ENCODE measurements at regions not wholly inside any gene's neighbourhood (a gene's known extent, or its start where the extent isn't known, plus 50 kb on each side); places are given as distances from the start of the nearest gene placed in this dataset.

DNA sequence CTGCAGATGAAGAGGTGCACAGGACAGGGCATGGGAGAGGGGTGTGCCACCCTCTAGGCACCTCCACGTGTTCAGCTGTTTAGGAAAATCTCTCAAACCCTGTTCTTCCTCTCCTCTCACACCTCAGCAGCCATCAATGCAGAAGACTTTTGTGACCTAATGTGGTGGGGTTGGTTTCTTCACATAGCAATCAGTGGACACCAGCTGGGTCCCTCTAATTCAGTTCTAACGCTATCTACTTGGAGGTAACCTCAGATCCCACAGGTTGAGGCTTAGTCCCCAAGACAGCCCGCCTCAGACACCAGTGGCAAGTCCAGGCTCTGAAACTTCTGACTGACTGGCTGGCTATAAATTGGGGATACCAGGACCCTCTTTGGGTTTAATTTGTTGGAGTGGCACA is 69.9 kb upstream of the ANKRD10 start (continued):
- TF ChIP-seq, protein P1, sequence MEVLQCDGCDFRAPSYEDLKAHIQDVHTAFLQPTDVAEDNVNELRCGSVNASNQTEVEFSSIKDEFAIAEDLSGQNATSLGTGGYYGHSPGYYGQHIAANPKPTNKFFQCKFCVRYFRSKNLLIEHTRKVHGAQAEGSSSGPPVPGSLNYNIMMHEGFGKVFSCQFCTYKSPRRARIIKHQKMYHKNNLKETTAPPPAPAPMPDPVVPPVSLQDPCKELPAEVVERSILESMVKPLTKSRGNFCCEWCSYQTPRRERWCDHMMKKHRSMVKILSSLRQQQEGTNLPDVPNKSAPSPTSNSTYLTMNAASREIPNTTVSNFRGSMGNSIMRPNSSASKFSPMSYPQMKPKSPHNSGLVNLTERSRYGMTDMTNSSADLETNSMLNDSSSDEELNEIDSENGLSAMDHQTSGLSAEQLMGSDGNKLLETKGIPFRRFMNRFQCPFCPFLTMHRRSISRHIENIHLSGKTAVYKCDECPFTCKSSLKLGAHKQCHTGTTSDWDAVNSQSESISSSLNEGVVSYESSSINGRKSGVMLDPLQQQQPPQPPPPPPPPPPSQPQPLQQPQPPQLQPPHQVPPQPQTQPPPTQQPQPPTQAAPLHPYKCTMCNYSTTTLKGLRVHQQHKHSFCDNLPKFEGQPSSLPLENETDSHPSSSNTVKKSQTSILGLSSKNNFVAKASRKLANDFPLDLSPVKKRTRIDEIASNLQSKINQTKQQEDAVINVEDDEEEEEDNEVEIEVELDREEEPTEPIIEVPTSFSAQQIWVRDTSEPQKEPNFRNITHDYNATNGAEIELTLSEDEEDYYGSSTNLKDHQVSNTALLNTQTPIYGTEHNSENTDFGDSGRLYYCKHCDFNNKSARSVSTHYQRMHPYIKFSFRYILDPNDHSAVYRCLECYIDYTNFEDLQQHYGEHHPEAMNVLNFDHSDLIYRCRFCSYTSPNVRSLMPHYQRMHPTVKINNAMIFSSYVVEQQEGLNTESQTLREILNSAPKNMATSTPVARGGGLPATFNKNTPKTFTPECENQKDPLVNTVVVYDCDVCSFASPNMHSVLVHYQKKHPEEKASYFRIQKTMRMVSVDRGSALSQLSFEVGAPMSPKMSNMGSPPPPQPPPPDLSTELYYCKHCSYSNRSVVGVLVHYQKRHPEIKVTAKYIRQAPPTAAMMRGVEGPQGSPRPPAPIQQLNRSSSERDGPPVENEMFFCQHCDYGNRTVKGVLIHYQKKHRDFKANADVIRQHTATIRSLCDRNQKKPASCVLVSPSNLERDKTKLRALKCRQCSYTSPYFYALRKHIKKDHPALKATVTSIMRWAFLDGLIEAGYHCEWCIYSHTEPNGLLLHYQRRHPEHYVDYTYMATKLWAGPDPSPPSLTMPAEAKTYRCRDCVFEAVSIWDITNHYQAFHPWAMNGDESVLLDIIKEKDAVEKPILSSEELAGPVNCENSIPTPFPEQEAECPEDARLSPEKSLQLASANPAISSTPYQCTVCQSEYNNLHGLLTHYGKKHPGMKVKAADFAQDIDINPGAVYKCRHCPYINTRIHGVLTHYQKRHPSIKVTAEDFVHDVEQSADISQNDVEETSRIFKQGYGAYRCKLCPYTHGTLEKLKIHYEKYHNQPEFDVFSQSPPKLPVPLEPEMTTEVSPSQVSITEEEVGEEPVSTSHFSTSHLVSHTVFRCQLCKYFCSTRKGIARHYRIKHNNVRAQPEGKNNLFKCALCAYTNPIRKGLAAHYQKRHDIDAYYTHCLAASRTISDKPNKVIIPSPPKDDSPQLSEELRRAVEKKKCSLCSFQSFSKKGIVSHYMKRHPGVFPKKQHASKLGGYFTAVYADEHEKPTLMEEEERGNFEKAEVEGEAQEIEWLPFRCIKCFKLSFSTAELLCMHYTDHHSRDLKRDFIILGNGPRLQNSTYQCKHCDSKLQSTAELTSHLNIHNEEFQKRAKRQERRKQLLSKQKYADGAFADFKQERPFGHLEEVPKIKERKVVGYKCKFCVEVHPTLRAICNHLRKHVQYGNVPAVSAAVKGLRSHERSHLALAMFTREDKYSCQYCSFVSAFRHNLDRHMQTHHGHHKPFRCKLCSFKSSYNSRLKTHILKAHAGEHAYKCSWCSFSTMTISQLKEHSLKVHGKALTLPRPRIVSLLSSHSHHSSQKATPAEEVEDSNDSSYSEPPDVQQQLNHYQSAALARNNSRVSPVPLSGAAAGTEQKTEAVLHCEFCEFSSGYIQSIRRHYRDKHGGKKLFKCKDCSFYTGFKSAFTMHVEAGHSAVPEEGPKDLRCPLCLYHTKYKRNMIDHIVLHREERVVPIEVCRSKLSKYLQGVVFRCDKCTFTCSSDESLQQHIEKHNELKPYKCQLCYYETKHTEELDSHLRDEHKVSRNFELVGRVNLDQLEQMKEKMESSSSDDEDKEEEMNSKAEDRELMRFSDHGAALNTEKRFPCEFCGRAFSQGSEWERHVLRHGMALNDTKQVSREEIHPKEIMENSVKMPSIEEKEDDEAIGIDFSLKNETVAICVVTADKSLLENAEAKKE (CRISPR knock-in tag; IDR thresholded peaks at IDR 0.05), result no peak
- TF ChIP-seq ZNF331 (CRISPR knock-in tag; IDR thresholded peaks at IDR 0.05; ENCODE audit: low read depth) (no peak), EZH2phosphoT487 (IDR thresholded peaks at IDR 0.05; ENCODE audit: unreplicated experiment) (no peak)

DNA sequence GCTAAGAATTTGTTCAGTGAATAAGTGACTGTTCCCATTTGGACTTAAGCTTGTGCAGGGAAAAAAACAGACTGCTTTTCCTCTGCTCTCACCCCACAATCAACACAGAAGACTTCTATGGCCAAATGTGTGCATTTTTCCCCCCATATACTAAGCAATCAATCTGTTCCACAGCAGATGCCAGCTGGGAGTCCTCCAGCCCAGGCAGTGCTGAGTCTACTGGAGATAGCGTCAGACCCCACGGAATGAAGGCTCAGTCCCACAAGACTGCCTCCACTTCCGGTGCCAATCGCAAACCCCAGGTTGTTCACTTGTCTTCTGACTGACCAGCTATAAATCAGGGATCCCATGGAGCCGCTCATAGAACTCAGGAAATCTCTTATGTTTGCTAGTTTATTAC is 69.5 kb upstream of the ANKRD10 start:
- H3K4me2 ChIP-seq, result no peak overlapping the region
- H3K36me3 ChIP-seq (ENCODE audit: insufficient read depth), result no peaks in the 10 kb centered on the region
- no peaks in the 10 kb centered on the region for H3K27me3 Mint-ChIP-seq (ENCODE audit: insufficient read depth, low read depth, poor library complexity)
- H3K4me3 ChIP-seq, result no peak overlapping the region
- ATAC-seq (no peak), DNase-seq (ENCODE audit: low spot score) (no peak)
- no peaks in the 10 kb centered on the region for H3K27me3 ChIP-seq (ENCODE audit: insufficient read depth)
- no peak overlapping the region for H2AFZ ChIP-seq
- H3K79me2 ChIP-seq (replicated peaks; ENCODE audit: insufficient read depth), result no peaks in the 10 kb centered on the region
- peaks cover 14% of the 10 kb centered on the region; the same call in 1 of the 2 replicates for H3K9me2 ChIP-seq (ENCODE audit: insufficient read depth)
- no peaks in the 10 kb centered on the region for H3F3A ChIP-seq (replicated peaks; ENCODE audit: low read depth)
- H3K9me3 Mint-ChIP-seq, result 0 out of 3 replicates have a peak, but pooled peaks cover 2% of the 10 kb centered on the region
- H3K4me3 Mint-ChIP-seq, result no peak overlapping the region
- no peak overlapping the region for H3K27ac Mint-ChIP-seq
- no peaks in the 10 kb centered on the region for H3K4me1 Mint-ChIP-seq
- H3K27ac ChIP-seq (ENCODE audit: low read depth), result no peak overlapping the region
- H3K36me3 Mint-ChIP-seq (ENCODE audit: low read depth), result no peaks in the 10 kb centered on the region
- no peaks in the 10 kb centered on the region for H3K4me1 ChIP-seq (ENCODE audit: insufficient read depth)
- H4K20me1 ChIP-seq (replicated peaks; ENCODE audit: insufficient read depth), result no peaks in the 10 kb centered on the region
- no peak for TF ChIP-seq STAT1 (IDR thresholded peaks at IDR 0.05; ENCODE audit: unreplicated experiment)
- no peak for TF ChIP-seq CREB1 (CRISPR knock-in tag; IDR thresholded peaks at IDR 0.05; ENCODE audit: low read depth)
- TF ChIP-seq EZH2 (IDR thresholded peaks at IDR 0.05; ENCODE audit: low read depth, unreplicated experiment), result no peak
- no peak for TF ChIP-seq NANOG (IDR thresholded peaks at IDR 0.05; ENCODE audit: borderline replicate concordance)
- TF ChIP-seq JUNB (IDR thresholded peaks at IDR 0.05; ENCODE audit: unreplicated experiment), result no peak
- no peak for TF ChIP-seq REST (IDR thresholded peaks at IDR 0.05; ENCODE audit: unreplicated experiment)
- TF ChIP-seq ZNF114 (CRISPR knock-in tag; IDR thresholded peaks at IDR 0.05), result no peak
- TF ChIP-seq, protein P2, sequence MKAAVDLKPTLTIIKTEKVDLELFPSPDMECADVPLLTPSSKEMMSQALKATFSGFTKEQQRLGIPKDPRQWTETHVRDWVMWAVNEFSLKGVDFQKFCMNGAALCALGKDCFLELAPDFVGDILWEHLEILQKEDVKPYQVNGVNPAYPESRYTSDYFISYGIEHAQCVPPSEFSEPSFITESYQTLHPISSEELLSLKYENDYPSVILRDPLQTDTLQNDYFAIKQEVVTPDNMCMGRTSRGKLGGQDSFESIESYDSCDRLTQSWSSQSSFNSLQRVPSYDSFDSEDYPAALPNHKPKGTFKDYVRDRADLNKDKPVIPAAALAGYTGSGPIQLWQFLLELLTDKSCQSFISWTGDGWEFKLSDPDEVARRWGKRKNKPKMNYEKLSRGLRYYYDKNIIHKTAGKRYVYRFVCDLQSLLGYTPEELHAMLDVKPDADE (IDR thresholded peaks at IDR 0.05), result no peak
- no peak for TF ChIP-seq EZH2phosphoT487 (IDR thresholded peaks at IDR 0.05; ENCODE audit: unreplicated experiment)
- no peak for TF ChIP-seq ZNF331 (CRISPR knock-in tag; IDR thresholded peaks at IDR 0.05; ENCODE audit: low read depth)
- TF ChIP-seq, protein P3, sequence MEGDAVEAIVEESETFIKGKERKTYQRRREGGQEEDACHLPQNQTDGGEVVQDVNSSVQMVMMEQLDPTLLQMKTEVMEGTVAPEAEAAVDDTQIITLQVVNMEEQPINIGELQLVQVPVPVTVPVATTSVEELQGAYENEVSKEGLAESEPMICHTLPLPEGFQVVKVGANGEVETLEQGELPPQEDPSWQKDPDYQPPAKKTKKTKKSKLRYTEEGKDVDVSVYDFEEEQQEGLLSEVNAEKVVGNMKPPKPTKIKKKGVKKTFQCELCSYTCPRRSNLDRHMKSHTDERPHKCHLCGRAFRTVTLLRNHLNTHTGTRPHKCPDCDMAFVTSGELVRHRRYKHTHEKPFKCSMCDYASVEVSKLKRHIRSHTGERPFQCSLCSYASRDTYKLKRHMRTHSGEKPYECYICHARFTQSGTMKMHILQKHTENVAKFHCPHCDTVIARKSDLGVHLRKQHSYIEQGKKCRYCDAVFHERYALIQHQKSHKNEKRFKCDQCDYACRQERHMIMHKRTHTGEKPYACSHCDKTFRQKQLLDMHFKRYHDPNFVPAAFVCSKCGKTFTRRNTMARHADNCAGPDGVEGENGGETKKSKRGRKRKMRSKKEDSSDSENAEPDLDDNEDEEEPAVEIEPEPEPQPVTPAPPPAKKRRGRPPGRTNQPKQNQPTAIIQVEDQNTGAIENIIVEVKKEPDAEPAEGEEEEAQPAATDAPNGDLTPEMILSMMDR (conservative IDR thresholded peaks at IDR 0.05; ENCODE audit: low read depth in 2 of 2), result no peak

Measured in GM23338 (cell line).